DOHH2 (cell line): ENCODE measurements at regions not wholly inside any gene's neighbourhood (a gene's known extent, or its start where the extent isn't known, plus 50 kb on each side); places are given as distances from the start of the nearest gene placed in this dataset.

Experiments used
- H3F3A ChIP-seq: fragments of 200-600 bp; sonication (generic), shearing (Covaris generic); 2 replicates; pipeline ENCODE4 v1.6.0; 2016; ENCODE audit warnings: antibody characterized with exemption, mild to moderate bottlenecking; ENCODE audit not compliant: control insufficient read depth, insufficient read depth
- H3K27ac ChIP-seq: fragments of 200-600 bp; sonication (generic); 2 replicates; pipeline ENCODE4 v1.5.1; 2014; ENCODE audit warnings: low read depth, mild to moderate bottlenecking, low read length, moderate library complexity
- H3K27me3 ChIP-seq: fragments of 200-600 bp; sonication (generic); 2 replicates; pipeline ENCODE4 v1.6.1; 2014; ENCODE audit warnings: mild to moderate bottlenecking, low read length, mixed read lengths; ENCODE audit not compliant: control insufficient read depth
- H3K36me3 ChIP-seq: fragments of 200-600 bp; sonication (generic); 2 replicates; pipeline ENCODE4 v1.6.1; 2014; ENCODE audit warnings: mild to moderate bottlenecking, low read length, moderate library complexity, mixed read lengths; ENCODE audit not compliant: control insufficient read depth
- H3K4me1 ChIP-seq: fragments of 200-600 bp; sonication (generic); 2 replicates; pipeline ENCODE4 v1.6.1; 2014; ENCODE audit warnings: mild to moderate bottlenecking, low read length, mixed read lengths; ENCODE audit not compliant: control insufficient read depth
- H3K4me2 ChIP-seq: fragments of 200-600 bp; sonication (generic); 2 replicates; pipeline ENCODE4 v1.6.0; 2014; ENCODE audit warnings: mild to moderate bottlenecking, low read length, moderate library complexity
- H3K4me3 ChIP-seq: fragments of 200-600 bp; sonication (generic); 2 replicates; pipeline ENCODE4 v1.5.1; 2014; ENCODE audit warnings: mild to moderate bottlenecking, low read length, mixed read lengths
- H3K79me2 ChIP-seq: fragments of 200-600 bp; sonication (generic); 2 replicates; pipeline ENCODE4 v1.6.1; 2014; ENCODE audit warnings: mild to moderate bottlenecking, low read length, mixed read lengths; ENCODE audit not compliant: control insufficient read depth
- H3K9me2 ChIP-seq: fragments of 200-600 bp; sonication (generic); replicated peaks from 2 replicates; pipeline ENCODE4 v1.6.1; 2014; ENCODE audit warnings: mild to moderate bottlenecking, low read length, mixed read lengths; ENCODE audit not compliant: control insufficient read depth
- H3K9me3 ChIP-seq: fragments of 200-600 bp; sonication (generic); 2 replicates; pipeline ENCODE4 v1.6.1; 2014; ENCODE audit warnings: antibody characterized with exemption, low read length, mixed read lengths; ENCODE audit not compliant: control insufficient read depth, insufficient read depth
- H4K20me1 ChIP-seq: fragments of 200-600 bp; sonication (generic); 2 replicates; pipeline ENCODE4 v1.6.0; 2014; ENCODE audit warnings: low read depth, mild to moderate bottlenecking, antibody characterized with exemption, low read length, moderate library complexity; ENCODE audit not compliant: control insufficient read depth, insufficient read depth
- CTCF ChIP-seq: fragments of 200-600 bp; sonication (generic); IDR thresholded peaks from one replicate; pipeline ENCODE4 v1.5.1; 2014; ENCODE audit warnings: antibody characterized with exemption, mild to moderate bottlenecking, low read depth, low read length; ENCODE audit not compliant: poor library complexity, severe bottlenecking
- EZH2phosphoT487 ChIP-seq: fragments of 200-600 bp; sonication (generic); IDR thresholded peaks from 2 replicates; pipeline ENCODE4 v1.6.1; 2017; ENCODE audit warnings: borderline replicate concordance, mild to moderate bottlenecking, antibody characterized with exemption, low read length, moderate library complexity, mixed read lengths

GRCh38 chr12:114789821-114790220, 105.8 kb upstream of the TBX3 start:
- H3K27ac ChIP-seq = no peak overlapping the region
- H4K20me1 ChIP-seq = no peaks in the 10 kb centered on the region
- no peaks in the 10 kb centered on the region for H3K79me2 ChIP-seq
- H3K9me3 ChIP-seq = no peaks in the 10 kb centered on the region
- H3K36me3 ChIP-seq = no peaks in the 10 kb centered on the region
- no peak overlapping the region for H3K4me3 ChIP-seq
- H3K4me1 ChIP-seq = no peaks in the 10 kb centered on the region
- H3K9me2 ChIP-seq = no peaks in the 10 kb centered on the region
- H3K4me2 ChIP-seq = no peak overlapping the region
- H3F3A ChIP-seq = no peaks in the 10 kb centered on the region
- H3K27me3 ChIP-seq = no peaks in the 10 kb centered on the region
- TF ChIP-seq EZH2phosphoT487 (no peak), CTCF (no peak)

- Histone ChIP-seq H3K4me3 (no peak overlapping the region), H3K27ac (no peak overlapping the region), H3K36me3 (no peaks in the 10 kb centered on the region), H3K9me2 (no peaks in the 10 kb centered on the region), H3K4me2 (no peak overlapping the region), H3F3A (no peaks in the 10 kb centered on the region), H3K27me3 (no peaks in the 10 kb centered on the region), H4K20me1 (no peaks in the 10 kb centered on the region), H3K9me3 (no peaks in the 10 kb centered on the region), H3K4me1 (no peaks in the 10 kb centered on the region), H3K79me2 (no peaks in the 10 kb centered on the region)
- TF ChIP-seq EZH2phosphoT487 (no peak), CTCF (no peak)
These were observed 105.3 kb upstream of the TBX3 start for GRCh38 chr12:114789276-114789675.

- Histone ChIP-seq H4K20me1 (no peaks in the 10 kb centered on the region), H3F3A (no peaks in the 10 kb centered on the region), H3K36me3 (no peaks in the 10 kb centered on the region), H3K27ac (no peak overlapping the region), H3K9me3 (no peaks in the 10 kb centered on the region), H3K4me2 (no peak overlapping the region), H3K27me3 (no peaks in the 10 kb centered on the region), H3K4me3 (no peak overlapping the region), H3K79me2 (no peaks in the 10 kb centered on the region), H3K4me1 (no peaks in the 10 kb centered on the region), H3K9me2 (no peaks in the 10 kb centered on the region)
- no peak for TF ChIP-seq EZH2phosphoT487
- no peak for TF ChIP-seq CTCF
These were observed 100.6 kb upstream of the TBX3 start for GRCh38 chr12:114784526-114784925.
